ENCODE measurements at regions not wholly inside any gene's neighbourhood (a gene's known extent, or its start where the extent isn't known, plus 50 kb on each side); places are given as distances from the start of the nearest gene placed in this dataset.

GRCh38 chr7:25860275-25861163 lies 291.5 kb upstream of the NFE2L3 start:
- no peak for DNase-seq (ENCODE audit: low read depth)
- TF ChIP-seq CTCF (IDR thresholded peaks at IDR 0.05; ENCODE audit: insufficient read depth, low read length, poor library complexity, severe bottlenecking) = no peak
- Histone ChIP-seq H3K4me3 (ENCODE audit: low read depth, low read length) (peak overlapping the region; percentile 16), H3K36me3 (ENCODE audit: control insufficient read depth, insufficient read depth, low read length) (no peaks in the 10 kb centered on the region), H3K27me3 (ENCODE audit: control insufficient read depth, insufficient read depth, low read length) (peaks cover 2% of the 10 kb centered on the region)

GRCh38 chr7:25861164-25861496 lies 290.9 kb upstream of the NFE2L3 start:
- Histone ChIP-seq H3K4me3 (ENCODE audit: low read depth, low read length) (no peak overlapping the region), H3K36me3 (ENCODE audit: control insufficient read depth, insufficient read depth, low read length) (no peaks in the 10 kb centered on the region), H3K27me3 (ENCODE audit: control insufficient read depth, insufficient read depth, low read length) (peaks cover 8% of the 10 kb centered on the region)
- no peak for TF ChIP-seq CTCF (IDR thresholded peaks at IDR 0.05; ENCODE audit: insufficient read depth, low read length, poor library complexity, severe bottlenecking)
- no peak for DNase-seq (ENCODE audit: low read depth)

DNA sequence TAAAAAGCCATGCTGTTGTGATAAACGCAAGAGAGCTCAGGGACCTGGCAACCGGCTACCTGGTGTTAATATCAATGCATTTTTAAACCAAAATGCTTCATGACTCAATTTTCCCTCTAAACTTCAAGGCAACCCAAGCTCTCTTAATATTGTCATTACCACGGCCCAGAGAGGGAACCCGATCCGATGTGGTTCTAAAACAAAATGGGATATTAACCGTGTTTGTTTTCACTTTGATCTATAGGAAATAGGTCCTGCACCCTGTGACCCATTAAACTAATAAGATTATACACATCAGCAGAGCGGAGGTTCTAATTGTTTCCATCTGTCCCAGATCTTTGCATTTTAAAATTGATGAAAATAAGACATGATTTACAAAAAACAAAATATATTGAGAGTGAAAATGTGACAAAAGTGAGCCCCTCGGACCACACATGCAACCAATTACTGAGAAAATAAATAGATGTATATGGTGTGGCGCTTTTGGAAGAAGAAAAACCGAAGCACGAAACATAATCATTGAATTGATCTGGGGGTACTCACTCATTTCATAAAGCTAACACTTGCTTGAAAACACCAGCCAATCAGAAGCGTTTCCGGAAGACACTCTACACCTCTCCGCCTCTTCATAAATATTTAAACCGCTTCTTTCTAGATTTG lies 290.3 kb upstream of the NFE2L3 start:
- H3K36me3 ChIP-seq (ENCODE audit: control insufficient read depth, insufficient read depth, low read length) = no peaks in the 10 kb centered on the region
- no peak for DNase-seq (ENCODE audit: low read depth)
- no peak for TF ChIP-seq CTCF (IDR thresholded peaks at IDR 0.05; ENCODE audit: insufficient read depth, low read length, poor library complexity, severe bottlenecking)
- peak overlapping the region; percentile 30 for H3K4me3 ChIP-seq (ENCODE audit: low read depth, low read length)
- peaks cover 10% of the 10 kb centered on the region for H3K27me3 ChIP-seq (ENCODE audit: control insufficient read depth, insufficient read depth, low read length)

DNA sequence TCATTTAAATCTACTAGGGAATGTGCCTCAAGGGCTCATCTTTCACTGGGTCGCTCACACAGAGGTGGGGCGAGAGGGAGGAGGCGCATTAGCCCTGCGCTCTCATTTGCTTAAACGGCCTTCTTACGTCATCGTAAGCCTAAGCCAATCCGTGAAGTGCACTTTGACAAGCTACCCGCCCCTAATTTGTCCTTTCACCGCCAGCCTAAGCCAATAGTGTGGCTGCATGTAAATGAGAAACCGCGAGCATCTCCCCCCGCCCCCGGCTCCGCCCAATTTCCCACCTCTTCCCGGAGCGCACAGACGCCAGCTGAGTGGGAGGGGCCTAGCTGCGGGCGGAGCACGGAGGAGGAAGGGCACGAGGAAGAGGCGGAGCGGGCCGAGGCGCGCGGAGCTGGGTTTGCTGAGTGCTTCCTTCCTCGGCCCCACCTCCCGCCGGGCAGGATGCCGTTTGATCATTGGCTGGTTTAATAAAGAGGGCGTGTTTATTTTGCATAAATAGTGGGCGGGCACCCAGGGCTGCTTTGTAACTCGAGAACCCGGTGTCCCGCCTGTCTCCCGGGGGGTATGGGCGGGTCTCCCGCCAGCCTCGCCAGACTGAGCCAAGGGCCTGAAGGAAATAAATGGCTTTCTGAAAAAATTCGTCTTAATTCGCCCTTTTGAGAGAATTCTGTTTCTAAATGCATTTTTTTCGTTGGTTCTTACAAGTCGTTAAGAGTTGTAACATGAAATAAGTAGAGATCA lies 289.6 kb upstream of the NFE2L3 start:
- H3K27me3 ChIP-seq (ENCODE audit: control insufficient read depth, insufficient read depth, low read length) = peaks cover 10% of the 10 kb centered on the region
- TF ChIP-seq CTCF (IDR thresholded peaks at IDR 0.05; ENCODE audit: insufficient read depth, low read length, poor library complexity, severe bottlenecking) = no peak

GRCh38 chr7:25863005-25863728 lies 288.8 kb upstream of the NFE2L3 start:
- TF ChIP-seq CTCF (IDR thresholded peaks at IDR 0.05; ENCODE audit: insufficient read depth, low read length, poor library complexity, severe bottlenecking) = no peak
- no peak overlapping the region for H3K4me3 ChIP-seq (ENCODE audit: low read depth, low read length)
- DNase-seq (ENCODE audit: low read depth) = no peak
- peaks cover 14% of the 10 kb centered on the region for H3K27me3 ChIP-seq (ENCODE audit: control insufficient read depth, insufficient read depth, low read length)
- no peaks in the 10 kb centered on the region for H3K36me3 ChIP-seq (ENCODE audit: control insufficient read depth, insufficient read depth, low read length)

More for the DNA sequence above, 289.6 kb upstream of the NFE2L3 start:
- Histone ChIP-seq H3K4me3 (ENCODE audit: low read depth, low read length) (no peak overlapping the region), H3K36me3 (ENCODE audit: control insufficient read depth, insufficient read depth, low read length) (no peaks in the 10 kb centered on the region)
- DNase-seq (ENCODE audit: low read depth) = peak; percentile 100
